ENCODE measurements at regions not wholly inside any gene's neighbourhood (a gene's known extent, or its start where the extent isn't known, plus 50 kb on each side); places are given as distances from the start of the nearest gene placed in this dataset.
A peak's percentile ranks its signal among the peaks of the same experiment; 100 is the strongest.

- Mint-ChIP-seq H3K4me1 (ENCODE audit: low read depth, unreplicated experiment) (no peaks in the 10 kb centered on the region), H3K9me3 (ENCODE audit: low read depth, unreplicated experiment) (no peaks in the 10 kb centered on the region)
- BruUV-seq (replicated peaks) = no TSS peak
These were observed 217.1 kb upstream of the CD180 start for GRCh38 chr5:67413721-67414120.

GRCh38 chr5:67409126-67409777, 212.7 kb upstream of the CD180 start:
- H3K4me3 Mint-ChIP-seq (ENCODE audit: low read depth, unreplicated experiment) = no peak overlapping the region
- no peaks in the 10 kb centered on the region for H3K36me3 Mint-ChIP-seq (ENCODE audit: insufficient read depth, unreplicated experiment)
- no peak for DNase-seq
- no peak overlapping the region for H3K27ac Mint-ChIP-seq (ENCODE audit: unreplicated experiment)
- no TSS peak for BruUV-seq (replicated peaks)
- CTCF ChIA-PET = no interaction called here
- H3K9me3 Mint-ChIP-seq (ENCODE audit: low read depth, unreplicated experiment) = no peaks in the 10 kb centered on the region
- intact Hi-C loops (cut with micrococcal nuclease; ENCODE audit: unreplicated experiment) = no loop called here
- no peak for TF ChIP-seq CTCF (IDR thresholded peaks at IDR 0.05; ENCODE audit: unreplicated experiment)
- H3K4me1 Mint-ChIP-seq (ENCODE audit: low read depth, unreplicated experiment) = peaks cover 9% of the 10 kb centered on the region
- H3K27me3 Mint-ChIP-seq (ENCODE audit: unreplicated experiment) = no peaks in the 10 kb centered on the region

More at GRCh38 chr5:67413721-67414120, 217.1 kb upstream of the CD180 start:
- no peak for TF ChIP-seq CTCF (IDR thresholded peaks at IDR 0.05; ENCODE audit: unreplicated experiment)
- H3K36me3 Mint-ChIP-seq (ENCODE audit: insufficient read depth, unreplicated experiment) = no peaks in the 10 kb centered on the region
- intact Hi-C loops (cut with micrococcal nuclease; ENCODE audit: unreplicated experiment) = no loop called here
- no peaks in the 10 kb centered on the region for H3K27me3 Mint-ChIP-seq (ENCODE audit: unreplicated experiment)
- CTCF ChIA-PET = no interaction called here
- H3K4me3 Mint-ChIP-seq (ENCODE audit: low read depth, unreplicated experiment) = no peak overlapping the region
- DNase-seq = no peak
- no peak overlapping the region for H3K27ac Mint-ChIP-seq (ENCODE audit: unreplicated experiment)

GRCh38 chr5:67407979-67408378, 211.4 kb upstream of the CD180 start:
- no peaks in the 10 kb centered on the region for H3K27me3 Mint-ChIP-seq (ENCODE audit: unreplicated experiment)
- no peaks in the 10 kb centered on the region for H3K9me3 Mint-ChIP-seq (ENCODE audit: low read depth, unreplicated experiment)
- CTCF ChIA-PET = no interaction called here
- no peak for TF ChIP-seq CTCF (IDR thresholded peaks at IDR 0.05; ENCODE audit: unreplicated experiment)
- H3K4me3 Mint-ChIP-seq (ENCODE audit: low read depth, unreplicated experiment) = no peak overlapping the region
- peaks cover 10% of the 10 kb centered on the region for H3K4me1 Mint-ChIP-seq (ENCODE audit: low read depth, unreplicated experiment)
- no peak for DNase-seq
- no TSS peak for BruUV-seq (replicated peaks)
- H3K36me3 Mint-ChIP-seq (ENCODE audit: insufficient read depth, unreplicated experiment) = no peaks in the 10 kb centered on the region
- intact Hi-C loops (cut with micrococcal nuclease; ENCODE audit: unreplicated experiment) = no loop called here
- H3K27ac Mint-ChIP-seq (ENCODE audit: unreplicated experiment) = no peak overlapping the region

GRCh38 chr5:67405755-67406154, 209.2 kb upstream of the CD180 start:
- Mint-ChIP-seq H3K27ac (ENCODE audit: unreplicated experiment) (peak overlapping the region; percentile 34), H3K27me3 (ENCODE audit: unreplicated experiment) (no peaks in the 10 kb centered on the region), H3K4me1 (ENCODE audit: low read depth, unreplicated experiment) (peaks cover 10% of the 10 kb centered on the region), H3K4me3 (ENCODE audit: low read depth, unreplicated experiment) (no peak overlapping the region), H3K9me3 (ENCODE audit: low read depth, unreplicated experiment) (no peaks in the 10 kb centered on the region), H3K36me3 (ENCODE audit: insufficient read depth, unreplicated experiment) (no peaks in the 10 kb centered on the region)
- intact Hi-C loops (cut with micrococcal nuclease; ENCODE audit: unreplicated experiment) = no loop called here
- DNase-seq = no peak
- BruUV-seq (replicated peaks) = no TSS peak
- CTCF ChIA-PET = interaction anchor here (0.6 kb wide), 1 partner anchor 15 kb away, joined by 3 read pairs; no protein-coding TSS in a partner anchor
- TF ChIP-seq CTCF (IDR thresholded peaks at IDR 0.05; ENCODE audit: unreplicated experiment) = no peak
